ENCODE measurements at regions not wholly inside any gene's neighbourhood (a gene's known extent, or its start where the extent isn't known, plus 50 kb on each side); places are given as distances from the start of the nearest gene placed in this dataset.

DNA sequence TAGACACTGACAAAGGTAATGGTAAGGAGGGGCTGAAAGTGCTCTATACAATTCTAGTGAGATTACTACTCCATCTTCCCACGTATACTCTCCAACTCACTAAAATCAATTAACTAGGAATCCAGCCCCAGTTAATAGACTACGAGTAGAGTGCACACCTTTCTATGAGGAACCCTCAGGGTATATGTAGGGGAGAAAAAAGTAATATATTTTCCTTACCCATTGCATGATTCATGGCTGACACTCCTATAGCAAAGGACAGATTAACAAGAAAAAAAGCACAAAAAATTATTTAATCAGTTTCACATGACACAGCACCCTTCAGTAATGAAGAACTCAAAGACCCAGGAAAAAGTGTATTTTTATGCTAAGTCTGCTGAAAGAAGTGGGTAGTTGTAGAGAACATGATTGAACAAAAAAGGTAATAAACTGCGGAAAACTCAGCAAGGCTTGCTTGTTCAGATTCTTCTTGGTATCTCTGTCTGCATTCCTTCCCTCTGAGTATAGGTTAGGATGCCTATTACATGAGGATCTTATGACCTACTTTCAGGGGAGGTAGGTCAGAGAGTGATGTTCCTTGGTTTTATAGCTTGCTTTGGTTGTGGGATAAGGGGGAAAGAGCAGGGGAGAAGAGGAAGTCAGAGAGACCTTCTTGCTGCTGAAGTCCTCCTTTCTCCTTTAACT, 342.0 kb upstream of the DLGAP1 start:
- TF ChIP-seq TCF12 (IDR thresholded peaks at IDR 0.05; ENCODE audit: low read depth) (no peak), EP300 (IDR thresholded peaks at IDR 0.05; ENCODE audit: borderline replicate concordance) (no peak), NFIC (IDR thresholded peaks at IDR 0.05) (no peak), ZBTB7A (IDR thresholded peaks at IDR 0.05; ENCODE audit: low read depth) (no peak), YY1 (IDR thresholded peaks at IDR 0.05; ENCODE audit: low read depth) (no peak), EGR1 (IDR thresholded peaks at IDR 0.05) (no peak), CEBPB (IDR thresholded peaks at IDR 0.05) (no peak), CREB1 (IDR thresholded peaks at IDR 0.05; ENCODE audit: low read depth) (no peak), TEAD4 (IDR thresholded peaks at IDR 0.05) (no peak), RAD21 (IDR thresholded peaks at IDR 0.05; ENCODE audit: low read depth) (no peak), FOXM1 (IDR thresholded peaks at IDR 0.05; ENCODE audit: borderline replicate concordance, low read depth) (no peak), TAF1 (IDR thresholded peaks at IDR 0.05; ENCODE audit: low read depth) (no peak)
- TF ChIP-seq, protein P1, sequence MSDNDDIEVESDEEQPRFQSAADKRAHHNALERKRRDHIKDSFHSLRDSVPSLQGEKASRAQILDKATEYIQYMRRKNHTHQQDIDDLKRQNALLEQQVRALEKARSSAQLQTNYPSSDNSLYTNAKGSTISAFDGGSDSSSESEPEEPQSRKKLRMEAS (IDR thresholded peaks at IDR 0.05): no peak
- TF ChIP-seq, protein P2, sequence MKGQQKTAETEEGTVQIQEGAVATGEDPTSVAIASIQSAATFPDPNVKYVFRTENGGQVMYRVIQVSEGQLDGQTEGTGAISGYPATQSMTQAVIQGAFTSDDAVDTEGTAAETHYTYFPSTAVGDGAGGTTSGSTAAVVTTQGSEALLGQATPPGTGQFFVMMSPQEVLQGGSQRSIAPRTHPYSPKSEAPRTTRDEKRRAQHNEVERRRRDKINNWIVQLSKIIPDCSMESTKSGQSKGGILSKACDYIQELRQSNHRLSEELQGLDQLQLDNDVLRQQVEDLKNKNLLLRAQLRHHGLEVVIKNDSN (IDR thresholded peaks at IDR 0.05): no peak
- TF ChIP-seq, protein P3, sequence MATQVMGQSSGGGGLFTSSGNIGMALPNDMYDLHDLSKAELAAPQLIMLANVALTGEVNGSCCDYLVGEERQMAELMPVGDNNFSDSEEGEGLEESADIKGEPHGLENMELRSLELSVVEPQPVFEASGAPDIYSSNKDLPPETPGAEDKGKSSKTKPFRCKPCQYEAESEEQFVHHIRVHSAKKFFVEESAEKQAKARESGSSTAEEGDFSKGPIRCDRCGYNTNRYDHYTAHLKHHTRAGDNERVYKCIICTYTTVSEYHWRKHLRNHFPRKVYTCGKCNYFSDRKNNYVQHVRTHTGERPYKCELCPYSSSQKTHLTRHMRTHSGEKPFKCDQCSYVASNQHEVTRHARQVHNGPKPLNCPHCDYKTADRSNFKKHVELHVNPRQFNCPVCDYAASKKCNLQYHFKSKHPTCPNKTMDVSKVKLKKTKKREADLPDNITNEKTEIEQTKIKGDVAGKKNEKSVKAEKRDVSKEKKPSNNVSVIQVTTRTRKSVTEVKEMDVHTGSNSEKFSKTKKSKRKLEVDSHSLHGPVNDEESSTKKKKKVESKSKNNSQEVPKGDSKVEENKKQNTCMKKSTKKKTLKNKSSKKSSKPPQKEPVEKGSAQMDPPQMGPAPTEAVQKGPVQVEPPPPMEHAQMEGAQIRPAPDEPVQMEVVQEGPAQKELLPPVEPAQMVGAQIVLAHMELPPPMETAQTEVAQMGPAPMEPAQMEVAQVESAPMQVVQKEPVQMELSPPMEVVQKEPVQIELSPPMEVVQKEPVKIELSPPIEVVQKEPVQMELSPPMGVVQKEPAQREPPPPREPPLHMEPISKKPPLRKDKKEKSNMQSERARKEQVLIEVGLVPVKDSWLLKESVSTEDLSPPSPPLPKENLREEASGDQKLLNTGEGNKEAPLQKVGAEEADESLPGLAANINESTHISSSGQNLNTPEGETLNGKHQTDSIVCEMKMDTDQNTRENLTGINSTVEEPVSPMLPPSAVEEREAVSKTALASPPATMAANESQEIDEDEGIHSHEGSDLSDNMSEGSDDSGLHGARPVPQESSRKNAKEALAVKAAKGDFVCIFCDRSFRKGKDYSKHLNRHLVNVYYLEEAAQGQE (IDR thresholded peaks at IDR 0.05; ENCODE audit: low read depth): no peak

GRCh38 chr18:4789506-4789905, 334.4 kb upstream of the DLGAP1 start:
- TF ChIP-seq, protein P3 (IDR thresholded peaks at IDR 0.05; ENCODE audit: low read depth): no peak
- TF ChIP-seq NFIC (IDR thresholded peaks at IDR 0.05): no peak
- no peak for TF ChIP-seq EGR1 (IDR thresholded peaks at IDR 0.05)
- no peak for TF ChIP-seq TCF12 (IDR thresholded peaks at IDR 0.05; ENCODE audit: low read depth)
- TF ChIP-seq EP300 (IDR thresholded peaks at IDR 0.05; ENCODE audit: borderline replicate concordance): no peak
- no peak for TF ChIP-seq TAF1 (IDR thresholded peaks at IDR 0.05; ENCODE audit: low read depth)
- TF ChIP-seq CREB1 (IDR thresholded peaks at IDR 0.05; ENCODE audit: low read depth): no peak
- no peak for TF ChIP-seq FOXM1 (IDR thresholded peaks at IDR 0.05; ENCODE audit: borderline replicate concordance, low read depth)
- no peak for TF ChIP-seq RAD21 (IDR thresholded peaks at IDR 0.05; ENCODE audit: low read depth)
- TF ChIP-seq TEAD4 (IDR thresholded peaks at IDR 0.05): no peak
- no peak for TF ChIP-seq CEBPB (IDR thresholded peaks at IDR 0.05)
- TF ChIP-seq, protein P2 (IDR thresholded peaks at IDR 0.05): no peak
- TF ChIP-seq ZBTB7A (IDR thresholded peaks at IDR 0.05; ENCODE audit: low read depth): no peak

GRCh38 chr18:4781873-4782272, 326.8 kb upstream of the DLGAP1 start:
- TF ChIP-seq RAD21 (IDR thresholded peaks at IDR 0.05; ENCODE audit: low read depth) (no peak), CEBPB (IDR thresholded peaks at IDR 0.05) (no peak)

DNA sequence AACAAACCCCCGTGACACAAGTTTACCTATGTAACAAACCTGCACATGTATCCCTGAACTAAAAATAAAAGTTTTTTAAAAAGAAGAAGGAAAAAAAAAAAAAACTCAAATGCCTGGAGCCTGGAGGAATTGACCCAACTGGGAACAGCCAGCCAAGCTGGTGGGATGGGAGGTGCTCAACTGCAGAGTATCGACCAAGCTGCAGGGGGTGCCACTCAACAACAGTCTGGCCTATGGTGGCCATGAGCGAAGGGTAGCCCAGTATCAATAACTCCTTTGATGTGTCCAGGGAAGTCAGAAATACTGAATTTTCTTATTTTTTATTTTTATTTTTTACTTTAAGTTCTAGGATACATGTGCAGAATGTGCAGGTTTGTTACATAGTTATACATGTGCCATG, 310.3 kb upstream of the DLGAP1 start:
- TF ChIP-seq NFIC (IDR thresholded peaks at IDR 0.05) (no peak), RAD21 (IDR thresholded peaks at IDR 0.05; ENCODE audit: low read depth) (no peak), TAF1 (IDR thresholded peaks at IDR 0.05; ENCODE audit: low read depth) (no peak), EP300 (IDR thresholded peaks at IDR 0.05; ENCODE audit: borderline replicate concordance) (no peak)

- TF ChIP-seq, protein P1 (IDR thresholded peaks at IDR 0.05): no peak
- TF ChIP-seq FOXM1 (IDR thresholded peaks at IDR 0.05; ENCODE audit: borderline replicate concordance, low read depth): no peak
- no peak for TF ChIP-seq NFIC (IDR thresholded peaks at IDR 0.05)
Measured at GRCh38 chr18:4762330-4762729, 307.2 kb upstream of the DLGAP1 start.

DNA sequence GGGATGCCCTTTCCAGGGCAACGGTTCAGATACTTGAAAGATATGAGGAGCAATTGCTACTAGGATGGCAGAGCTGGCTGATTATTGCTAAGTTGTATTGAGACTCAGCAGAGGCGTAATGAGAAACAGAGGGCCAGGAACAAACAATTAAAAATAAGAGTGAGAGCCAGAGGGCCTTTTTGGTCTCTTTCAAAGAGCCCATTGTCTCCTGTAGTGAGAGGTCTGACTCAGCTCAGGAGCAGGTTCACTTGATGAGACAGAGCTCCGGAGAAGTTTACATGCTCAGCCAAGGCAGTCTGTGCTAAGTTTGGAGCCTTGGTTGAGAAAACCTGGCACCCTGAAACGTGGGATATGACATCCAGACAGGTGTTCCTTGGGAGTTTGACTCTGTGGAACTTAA, 303.9 kb upstream of the DLGAP1 start:
- TF ChIP-seq TAF1 (IDR thresholded peaks at IDR 0.05; ENCODE audit: low read depth) (no peak), TCF12 (IDR thresholded peaks at IDR 0.05; ENCODE audit: low read depth) (no peak), EGR1 (IDR thresholded peaks at IDR 0.05) (no peak), ZBTB7A (IDR thresholded peaks at IDR 0.05; ENCODE audit: low read depth) (no peak), CREB1 (IDR thresholded peaks at IDR 0.05; ENCODE audit: low read depth) (no peak), YY1 (IDR thresholded peaks at IDR 0.05; ENCODE audit: low read depth) (no peak), TEAD4 (IDR thresholded peaks at IDR 0.05) (no peak), CEBPB (IDR thresholded peaks at IDR 0.05) (no peak), NFIC (IDR thresholded peaks at IDR 0.05) (no peak), FOXM1 (IDR thresholded peaks at IDR 0.05; ENCODE audit: borderline replicate concordance, low read depth) (no peak), RAD21 (IDR thresholded peaks at IDR 0.05; ENCODE audit: low read depth) (no peak), EP300 (IDR thresholded peaks at IDR 0.05; ENCODE audit: borderline replicate concordance) (no peak)
- TF ChIP-seq, protein P1 (IDR thresholded peaks at IDR 0.05): no peak
- TF ChIP-seq, protein P2 (IDR thresholded peaks at IDR 0.05): no peak
- TF ChIP-seq, protein P3 (IDR thresholded peaks at IDR 0.05; ENCODE audit: low read depth): no peak
